CD14-positive monocyte (primary cell): ENCODE measurements at regions not wholly inside any gene's neighbourhood (a gene's known extent, or its start where the extent isn't known, plus 50 kb on each side); places are given as distances from the start of the nearest gene placed in this dataset.

Experiments used
- DNase-seq, 3 donors: peaks; one replicate each; pipeline ENCODE4 v3.0.0-alpha.2; 2011 to 2022
- H2AFZ ChIP-seq: 2 replicates; pipeline ENCODE4 v1.6.0; 2012; ENCODE audit warnings: mild to moderate bottlenecking, low read depth, low read length, inconsistent platforms; ENCODE audit not compliant: insufficient read depth, poor library complexity, severe bottlenecking
- H3K27ac ChIP-seq, 2 donors: 1 replicate in 1 of 2; 2 replicates in 1 of 2; pipeline ENCODE4 v1.5.1; 2012 to 2013; ENCODE audit warnings: low read length in 2 of 2, control low read depth in 1 of 2, inconsistent platforms in 1 of 2, low read depth in 1 of 2, mild to moderate bottlenecking in 1 of 2
- H3K27me3 ChIP-seq, 2 donors: one replicate each; pipeline versions ENCODE4 v1.6.0 to v1.6.1; 2011 to 2013; ENCODE audit warnings: low read length in 2 of 2; ENCODE audit not compliant: control insufficient read depth in 2 of 2, insufficient read depth in 2 of 2
- H3K36me3 ChIP-seq, 2 donors: replicated peaks in 1 of 2; 1 replicate in 1 of 2; 2 replicates in 1 of 2; pipeline versions ENCODE4 v1.5.1 to v1.6.1; 2012 to 2013; ENCODE audit warnings: low read length in 2 of 2, control low read depth in 1 of 2, inconsistent platforms in 1 of 2, mild to moderate bottlenecking in 1 of 2; ENCODE audit not compliant: insufficient read depth in 2 of 2, control insufficient read depth in 1 of 2
- H3K4me1 ChIP-seq, 2 donors: 1 replicate in 1 of 2; 2 replicates in 1 of 2; pipeline versions ENCODE4 v1.5.1 to v1.6.1; 2012 to 2013; ENCODE audit warnings: low read length in 2 of 2, control low read depth in 1 of 2, inconsistent platforms in 1 of 2, mild to moderate bottlenecking in 1 of 2, moderate library complexity in 1 of 2; ENCODE audit not compliant: insufficient read depth in 2 of 2, control insufficient read depth in 1 of 2
- H3K4me2 ChIP-seq: replicated peaks from 2 replicates; pipeline ENCODE3; 2012; ENCODE audit warnings: low read length, moderate library complexity, mild to moderate bottlenecking; ENCODE audit not compliant: poor library complexity, severe bottlenecking; ENCODE audit errors: extremely low read depth
- H3K4me3 ChIP-seq, 3 experiments: fragments of 200-600 bp in 1 of 3; sonication (generic) in 1 of 3; replicated peaks in 1 of 3; 1 replicate in 2 of 3; 2 replicates in 1 of 3; pipeline ENCODE4 v1.5.1; 2011 to 2013; ENCODE audit warnings: low read length in 3 of 3, mild to moderate bottlenecking in 3 of 3, control low read depth in 2 of 3, low read depth in 2 of 3, inconsistent platforms in 1 of 3, moderate library complexity in 1 of 3
- H3K79me2 ChIP-seq: 2 replicates; pipeline ENCODE4 v1.6.0; 2012; ENCODE audit warnings: mild to moderate bottlenecking, control low read depth, inconsistent platforms, low read length, moderate library complexity; ENCODE audit not compliant: insufficient read depth
- H3K9ac ChIP-seq: 2 replicates; pipeline ENCODE4 v1.6.0; 2017; ENCODE audit warnings: low read length, mild to moderate bottlenecking; ENCODE audit not compliant: insufficient read depth, poor library complexity, severe bottlenecking
- H3K9me3 ChIP-seq, 2 donors: replicated peaks in 1 of 2; 1 replicate in 1 of 2; 2 replicates in 1 of 2; pipeline versions ENCODE4 v1.5.1 to v1.6.1; 2012 to 2013; ENCODE audit warnings: low read length in 2 of 2, control low read depth in 1 of 2; ENCODE audit not compliant: control insufficient read depth in 1 of 2, insufficient read depth in 1 of 2
- H4K20me1 ChIP-seq: 2 replicates; pipeline ENCODE4 v1.6.0; 2012; ENCODE audit warnings: mild to moderate bottlenecking, low read length, control low read depth, moderate library complexity; ENCODE audit not compliant: insufficient read depth
- H3K27ac Mint-ChIP-seq, 7 donors: one replicate each; pipeline ENCODE4 v1.8.0; 2020; ENCODE audit warnings: mild to moderate bottlenecking in 7 of 7, mixed read lengths in 7 of 7, moderate library complexity in 6 of 7, inconsistent platforms in 2 of 7
- H3K27me3 Mint-ChIP-seq, 3 donors: one replicate each; pipeline ENCODE4 v1.8.0; 2021 to 2022; ENCODE audit warnings: low read depth in 3 of 3, mild to moderate bottlenecking in 3 of 3, mixed read lengths in 3 of 3, moderate library complexity in 3 of 3, inconsistent platforms in 1 of 3
- H3K36me3 Mint-ChIP-seq, 2 donors: one replicate each; pipeline ENCODE4 v1.8.0; 2020; ENCODE audit warnings: mixed read lengths in 2 of 2, inconsistent platforms in 1 of 2, mild to moderate bottlenecking in 1 of 2
- H3K4me1 Mint-ChIP-seq: one replicate; pipeline ENCODE4 v1.8.0; 2020; ENCODE audit warnings: mild to moderate bottlenecking, mixed read lengths
- H3K4me3 Mint-ChIP-seq, 2 donors: one replicate each; pipeline ENCODE4 v1.8.0; 2020; ENCODE audit warnings: mild to moderate bottlenecking in 2 of 2, mixed read lengths in 2 of 2, moderate library complexity in 1 of 2
- H3K9me3 Mint-ChIP-seq, 7 donors: one replicate each; pipeline ENCODE4 v1.8.0; 2020 to 2022; ENCODE audit warnings: mixed read lengths in 7 of 7, mild to moderate bottlenecking in 6 of 7, moderate library complexity in 6 of 7, inconsistent platforms in 2 of 7
- CTCF ChIP-seq: fragments of 200-600 bp; IDR thresholded peaks from one replicate; pipeline ENCODE4 v1.8.0; 2022; ENCODE audit warnings: antibody characterized with exemption, mild to moderate bottlenecking
- WGBS: methylation state at CpG from one replicate; pipeline ENCODE4 v1.1.5; 2013; ENCODE audit warnings: missing lambda C conversion rate; ENCODE audit not compliant: insufficient coverage; 5-methylcytosine and 5-hydroxymethylcytosine counted together
- intact Hi-C, 2 donors: fragments of 100-400 bp; cut with micrococcal nuclease; formaldehyde crosslinking; loops; one replicate each; pipeline versions ENCODE4 v1.15.0 to v1.15.1; 2023

DNA sequence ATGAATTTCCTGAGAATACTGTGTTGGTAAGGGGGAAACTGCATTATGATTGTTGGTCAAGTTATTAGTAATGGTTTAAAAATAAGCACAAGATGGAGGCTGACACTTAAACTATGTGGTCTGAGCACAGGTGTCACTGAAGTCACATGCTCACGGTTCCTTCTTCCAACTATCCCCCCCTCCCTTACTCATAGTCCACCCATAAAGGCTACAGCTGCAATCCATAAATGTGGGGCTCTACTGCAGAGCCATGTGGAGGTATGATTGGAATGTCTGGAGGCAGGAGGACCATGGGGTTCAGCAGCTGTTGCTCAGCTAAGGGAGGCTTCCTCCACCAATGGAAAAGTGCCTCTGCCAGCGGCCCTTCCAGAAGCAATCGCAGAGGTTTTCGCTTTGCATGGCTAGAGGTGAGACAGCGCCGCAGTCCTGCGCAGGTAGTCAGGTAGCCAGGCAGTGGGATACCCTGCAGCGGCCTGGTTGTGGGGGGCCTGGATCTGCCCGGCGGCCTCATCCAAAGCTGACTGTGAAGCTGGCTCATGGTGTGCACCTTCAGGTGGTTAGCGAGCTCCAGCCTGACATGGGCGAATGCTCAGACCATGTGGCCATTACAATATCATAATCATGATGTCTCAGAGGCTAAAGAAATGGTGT is 249.6 kb downstream of the DCDC2C start:
- no peak overlapping the region for H3K27ac Mint-ChIP-seq
- WGBS: 78% methylated on average over 9 of the region's 12 CpGs

GRCh38 chr2:3954261-3954660 is 250.9 kb downstream of the DCDC2C start:
- no peaks in the 10 kb centered on the region for H3K27me3 ChIP-seq
- intact Hi-C loops: no loop called here
- H3K27ac ChIP-seq: no peak overlapping the region
- 67% methylated on average over 5 of the region's 5 CpGs for WGBS
- no peaks in the 10 kb centered on the region for H3K4me1 Mint-ChIP-seq
- H3K4me1 ChIP-seq: no peaks in the 10 kb centered on the region
- H3K9me3 ChIP-seq: peaks cover 14 to 19% of the 10 kb centered on the region in 2 donors
- no peak overlapping the region for H3K9ac ChIP-seq
- no peak overlapping the region for H3K4me2 ChIP-seq
- no peaks in the 10 kb centered on the region for H4K20me1 ChIP-seq
- H3K36me3 ChIP-seq: no peaks in the 10 kb centered on the region
- no peak for TF ChIP-seq CTCF
- no peak overlapping the region for H3K27ac Mint-ChIP-seq
- no peaks in the 10 kb centered on the region for H3K79me2 ChIP-seq
- H3K4me3 ChIP-seq: no peak overlapping the region
- H3K9me3 Mint-ChIP-seq: peaks cover 0 to 16% (median 10%) of the 10 kb centered on the region in 7 donors
- H3K36me3 Mint-ChIP-seq: no peaks in the 10 kb centered on the region
- no peak overlapping the region for H3K4me3 Mint-ChIP-seq
- H3K27me3 Mint-ChIP-seq: peaks cover 0 to 2% (median 1%) of the 10 kb centered on the region in 3 donors
- H2AFZ ChIP-seq: no peak overlapping the region
- DNase-seq: no peak

More for the DNA sequence above, 249.6 kb downstream of the DCDC2C start:
- no peak for TF ChIP-seq CTCF
- no peak overlapping the region for H3K27ac ChIP-seq
- H3K9me3 ChIP-seq: peaks cover 14 to 19% of the 10 kb centered on the region in 2 donors
- Mint-ChIP-seq H3K36me3 (no peaks in the 10 kb centered on the region), H3K4me1 (no peaks in the 10 kb centered on the region), H3K4me3 (no peak overlapping the region), H3K9me3 (peaks cover 0 to 17% (median 10%) of the 10 kb centered on the region in 7 donors), H3K27me3 (peaks cover 0 to 2% (median 1%) of the 10 kb centered on the region in 3 donors)
- H3K36me3 ChIP-seq: no peaks in the 10 kb centered on the region
- no peak overlapping the region for H3K4me3 ChIP-seq
- no peak overlapping the region for H3K9ac ChIP-seq
- H3K4me1 ChIP-seq: no peaks in the 10 kb centered on the region
- no peaks in the 10 kb centered on the region for H3K27me3 ChIP-seq
- H4K20me1 ChIP-seq: no peaks in the 10 kb centered on the region
- H2AFZ ChIP-seq: no peak overlapping the region
- intact Hi-C loops: no loop called here
- no peak overlapping the region for H3K4me2 ChIP-seq
- H3K79me2 ChIP-seq: no peaks in the 10 kb centered on the region
- no peak for DNase-seq
